ACHN (cell line): ENCODE measurements at regions not wholly inside any gene's neighbourhood (a gene's known extent, or its start where the extent isn't known, plus 50 kb on each side); places are given as distances from the start of the nearest gene placed in this dataset.

Source experiments
- DNase-seq: peaks from one replicate; pipeline ENCODE4 v3.0.0-alpha.2; 2015
- in situ Hi-C: cut with HindIII; loops from 2 replicates; pipeline ENCODE4 v1.10.0; 2017; ENCODE audit warnings: low sequenced_read_pairs, low pct_ligation_motif_present, low pct_unique_long_range_greater_than_20kb

DNA sequence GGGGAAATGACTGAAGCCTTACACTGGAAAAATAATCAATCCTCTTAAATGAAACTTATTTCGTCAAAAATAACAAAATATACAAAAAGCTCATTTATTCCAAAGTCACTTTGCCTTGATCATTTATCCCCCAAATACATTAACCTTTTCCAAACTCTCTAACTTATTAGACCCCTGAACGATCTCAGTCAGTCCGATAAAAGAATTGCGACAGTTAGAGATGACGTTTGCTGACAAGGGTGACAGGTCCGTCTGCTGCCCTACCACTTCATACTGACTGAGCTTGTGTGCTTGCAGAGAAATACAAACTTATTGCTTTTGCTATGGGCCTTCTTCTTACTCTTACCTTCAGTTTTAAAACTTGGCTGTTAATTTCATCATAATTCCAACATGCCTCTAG lies 169.7 kb downstream of the ZDHHC21 start:
- no peak for DNase-seq
- in situ Hi-C loops = no loop called here

DNA sequence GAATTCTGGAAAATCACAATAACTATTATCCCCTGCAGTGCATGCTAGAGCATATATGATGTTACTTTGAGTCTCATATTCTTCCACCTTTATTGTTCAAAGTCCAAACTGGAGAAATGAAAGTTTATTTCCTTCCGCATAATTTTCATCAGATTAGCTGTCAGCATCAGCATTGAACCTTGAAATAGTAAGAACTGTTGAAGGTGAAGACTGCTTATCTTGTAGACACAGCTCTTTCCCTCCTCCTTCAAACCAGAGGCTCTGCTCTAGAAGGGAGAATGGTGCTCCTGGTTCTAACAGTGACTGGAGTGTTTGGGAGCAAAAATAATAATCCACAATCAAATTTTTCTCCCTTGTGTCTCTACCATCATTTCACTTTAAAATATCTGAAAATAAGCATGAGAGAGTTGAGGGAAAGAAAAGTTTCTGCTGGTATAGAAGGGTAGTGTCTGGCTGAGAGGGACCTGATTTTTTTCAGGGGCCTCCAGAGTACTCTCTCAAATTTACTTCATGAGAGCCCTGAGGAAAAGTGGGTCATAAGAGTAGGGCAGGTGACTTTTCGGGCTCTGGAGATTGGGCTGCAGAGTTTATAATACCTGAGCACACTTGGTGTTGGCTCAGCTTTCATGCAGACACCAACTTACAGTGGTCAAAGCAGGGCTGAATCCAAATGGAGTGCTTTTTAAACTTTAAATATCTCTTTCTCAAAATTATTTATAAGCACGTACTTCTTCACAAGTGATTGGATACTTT lies 170.4 kb downstream of the ZDHHC21 start:
- DNase-seq = no peak
- in situ Hi-C loops = no loop called here

DNA sequence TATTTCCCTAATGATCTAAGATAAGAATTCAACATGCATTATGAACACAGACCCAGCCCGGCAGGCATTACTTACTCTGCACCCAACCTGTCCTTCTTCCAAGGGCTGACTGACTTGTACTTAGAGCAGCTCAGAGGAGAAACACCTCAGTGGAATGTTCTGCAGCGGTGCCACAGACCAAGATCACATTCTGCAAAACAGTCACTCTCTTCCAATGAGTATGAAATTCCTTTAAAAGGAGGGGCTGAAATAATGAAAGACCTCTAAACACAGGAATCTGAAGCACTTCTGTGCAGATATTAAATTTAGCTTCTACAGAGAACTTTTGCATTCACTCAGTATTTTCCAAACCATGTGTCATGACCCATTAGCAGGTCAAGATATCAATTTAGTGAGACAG lies 172.9 kb downstream of the ZDHHC21 start:
- DNase-seq = no peak
- in situ Hi-C loops = no loop called here

DNA sequence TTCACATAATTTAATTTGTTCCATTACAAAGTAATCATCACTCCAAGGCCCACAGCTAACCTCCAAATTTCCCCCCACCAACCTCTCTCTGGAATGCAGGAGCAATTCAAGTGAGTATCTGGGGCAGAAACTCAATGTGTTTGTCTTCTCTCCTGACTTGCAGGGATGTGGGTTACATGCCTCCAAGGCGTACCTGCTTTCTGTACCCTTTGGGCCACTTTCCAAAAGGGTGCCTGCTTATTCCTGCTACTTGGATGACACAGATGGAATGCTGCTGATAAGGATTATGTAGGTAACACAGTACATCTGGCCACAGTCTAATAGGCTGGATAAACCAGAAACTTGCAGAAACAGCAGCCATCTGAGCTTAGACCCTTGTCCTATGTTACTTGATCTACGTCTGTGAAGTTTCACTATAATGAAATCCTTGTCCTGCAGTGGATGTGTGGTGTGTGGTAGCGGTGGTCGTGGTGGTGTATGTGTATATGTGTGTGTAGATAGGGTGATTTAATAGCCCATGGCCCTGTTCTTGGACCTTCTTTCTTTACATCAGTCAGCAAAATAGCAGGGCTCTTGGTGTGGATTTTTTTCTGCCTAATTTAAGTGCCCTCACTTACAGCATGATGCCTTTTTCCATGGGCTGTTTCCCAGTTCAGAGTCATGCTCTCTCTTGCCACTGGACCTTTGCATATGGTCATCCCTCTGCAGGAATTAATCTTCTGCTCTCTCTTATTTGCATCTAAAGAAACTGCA lies 175.9 kb downstream of the ZDHHC21 start:
- no peak for DNase-seq

DNA sequence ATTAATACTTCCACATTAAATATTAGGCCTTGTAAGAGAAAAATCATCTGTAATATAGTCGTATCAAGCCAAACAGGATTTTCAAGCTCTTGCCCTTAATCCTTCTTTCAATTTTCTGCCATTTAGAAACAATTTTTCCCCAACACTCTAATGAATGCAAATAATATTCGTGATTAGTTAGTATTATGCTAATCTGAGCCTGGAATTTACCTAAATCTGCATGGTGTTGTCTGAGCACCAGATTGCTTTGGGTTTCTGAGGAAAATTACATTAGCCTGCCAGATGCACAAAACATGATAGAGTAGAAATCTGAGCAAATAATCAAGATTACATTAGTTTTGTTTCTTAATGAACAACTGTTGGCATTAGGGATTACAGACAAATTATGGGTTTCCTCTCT lies 176.6 kb downstream of the ZDHHC21 start:
- no peak for DNase-seq
- in situ Hi-C loops = no loop called here

More for the DNA sequence above, 175.9 kb downstream of the ZDHHC21 start:
- in situ Hi-C loops = no loop called here

DNA sequence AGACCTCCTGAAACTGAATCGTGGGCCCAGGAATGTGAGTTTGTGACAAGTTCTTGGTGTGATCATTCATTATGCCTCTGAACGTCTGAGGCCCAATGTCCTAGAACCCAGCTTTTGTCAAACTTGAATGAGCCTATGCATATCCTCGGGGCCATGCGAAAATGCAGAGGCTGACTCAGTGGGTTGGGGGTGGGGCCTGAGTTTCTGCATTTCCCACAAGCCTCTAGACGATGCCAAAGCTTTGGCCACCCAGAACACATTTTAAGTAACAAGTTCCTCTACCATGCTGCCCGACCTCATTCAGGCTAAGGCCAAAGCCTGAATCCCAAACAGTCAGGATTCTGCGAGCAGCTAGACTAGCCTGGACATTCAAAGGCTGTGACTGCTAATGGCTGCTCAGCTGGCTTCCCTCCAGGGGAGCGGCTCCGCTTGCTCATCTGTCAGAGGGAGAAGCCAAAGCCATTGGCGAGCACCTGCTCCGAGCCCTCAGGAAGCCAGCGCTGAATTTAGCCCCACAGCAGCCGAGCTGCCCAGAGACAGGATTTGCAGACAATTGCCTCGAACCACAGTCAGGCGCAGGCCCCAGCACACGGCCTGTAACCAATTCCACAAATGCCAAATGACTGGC lies 177.5 kb downstream of the ZDHHC21 start:
- in situ Hi-C loops = no loop called here
- DNase-seq = no peak

DNA sequence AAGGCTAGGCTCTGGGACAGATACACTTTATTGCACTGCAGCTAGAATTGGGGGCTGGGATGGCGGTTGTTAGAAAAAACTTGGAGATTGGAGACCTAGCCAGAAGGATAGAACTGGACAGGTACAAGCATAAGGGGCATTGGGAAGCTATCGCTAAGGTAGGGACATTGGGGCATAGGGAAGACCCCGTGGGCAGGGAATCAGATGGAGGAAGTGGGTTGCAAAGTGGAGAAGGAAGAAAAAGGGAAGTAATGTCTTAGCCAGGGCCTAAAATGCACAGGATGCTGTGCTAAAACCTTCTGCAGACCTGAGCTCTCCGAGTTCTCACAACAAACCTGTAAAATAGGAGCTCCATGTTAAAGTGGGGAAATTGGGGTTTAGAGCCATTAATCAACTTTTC lies 178.2 kb downstream of the ZDHHC21 start:
- DNase-seq = no peak
- in situ Hi-C loops = no loop called here

DNA sequence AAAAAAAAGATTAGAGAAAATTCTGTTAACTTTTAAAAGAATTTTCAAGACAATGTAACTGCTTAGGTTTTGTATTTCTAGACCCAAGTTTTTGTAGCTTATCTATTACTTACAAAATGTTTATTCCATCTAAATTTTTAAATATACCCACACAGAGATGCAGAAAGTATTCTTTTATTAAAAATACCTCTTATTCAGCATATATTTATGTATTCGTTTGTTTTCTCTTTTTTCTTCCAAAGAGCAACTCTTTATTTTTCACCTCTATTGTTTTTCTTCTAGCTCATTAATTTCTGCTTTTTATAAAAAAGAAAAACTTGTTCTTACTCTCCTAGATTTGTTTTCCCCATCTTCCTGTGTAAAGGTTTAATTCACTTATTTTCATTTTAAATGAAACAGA lies 180.3 kb downstream of the ZDHHC21 start:
- in situ Hi-C loops = no loop called here
- no peak for DNase-seq

DNA sequence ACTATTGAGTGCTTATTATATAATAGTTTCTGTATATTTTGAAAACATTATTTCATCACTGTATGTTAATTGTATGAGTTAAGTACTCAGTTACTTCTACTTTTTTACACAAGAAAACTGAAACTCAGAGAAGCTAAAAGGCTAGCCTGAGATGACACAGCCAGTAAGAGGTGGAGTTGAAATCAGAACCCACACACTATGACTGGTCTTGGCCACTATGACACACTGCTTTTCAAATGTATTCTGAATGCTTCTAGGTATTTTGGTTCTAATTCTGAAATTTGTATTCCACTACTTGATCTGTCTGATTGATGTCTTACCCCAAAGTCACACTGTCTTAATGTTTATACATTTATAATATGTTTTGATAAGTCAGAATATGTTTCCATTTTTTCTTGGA lies 181.8 kb downstream of the ZDHHC21 start:
- no peak for DNase-seq
- in situ Hi-C loops = no loop called here

DNA sequence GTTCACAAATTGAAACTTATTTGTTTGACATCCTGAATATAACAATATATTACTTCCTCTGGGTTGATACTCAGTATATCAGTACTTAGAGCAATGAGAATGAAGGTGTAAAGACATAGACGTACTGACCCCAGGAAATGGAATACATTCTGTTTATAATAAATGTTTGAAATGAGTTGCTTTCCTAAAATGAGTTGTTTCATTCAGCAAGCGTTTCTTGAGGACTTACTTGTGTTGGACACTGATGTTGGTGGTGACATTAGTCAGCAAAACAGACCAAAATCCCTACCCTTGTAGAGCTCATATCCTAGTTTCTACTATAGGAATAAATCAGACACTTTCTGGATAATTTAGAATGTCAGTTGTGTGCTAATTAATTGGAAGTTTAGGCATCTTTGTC lies 184.3 kb downstream of the ZDHHC21 start:
- DNase-seq = no peak
- in situ Hi-C loops = no loop called here

DNA sequence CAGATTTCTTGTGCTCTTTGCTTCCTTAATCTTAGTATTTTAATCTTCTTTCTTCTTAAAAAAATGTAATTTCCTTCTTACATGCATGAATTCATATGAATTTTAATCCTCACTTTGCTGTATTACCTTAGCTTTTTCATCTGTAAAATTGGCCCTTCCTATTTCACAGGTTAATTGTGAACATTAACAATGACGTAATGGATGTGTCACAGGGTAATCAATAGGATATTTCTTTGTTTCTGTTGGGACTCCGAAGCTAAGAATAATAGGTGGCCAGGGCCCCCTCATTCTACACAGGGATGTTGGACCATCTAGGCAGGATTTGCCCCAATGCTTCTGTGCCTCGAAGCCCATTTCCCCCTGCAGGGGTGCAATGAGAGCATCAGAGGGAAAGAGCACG lies 187.4 kb upstream of the NFIB start:
- in situ Hi-C loops = no loop called here
- no peak for DNase-seq

DNA sequence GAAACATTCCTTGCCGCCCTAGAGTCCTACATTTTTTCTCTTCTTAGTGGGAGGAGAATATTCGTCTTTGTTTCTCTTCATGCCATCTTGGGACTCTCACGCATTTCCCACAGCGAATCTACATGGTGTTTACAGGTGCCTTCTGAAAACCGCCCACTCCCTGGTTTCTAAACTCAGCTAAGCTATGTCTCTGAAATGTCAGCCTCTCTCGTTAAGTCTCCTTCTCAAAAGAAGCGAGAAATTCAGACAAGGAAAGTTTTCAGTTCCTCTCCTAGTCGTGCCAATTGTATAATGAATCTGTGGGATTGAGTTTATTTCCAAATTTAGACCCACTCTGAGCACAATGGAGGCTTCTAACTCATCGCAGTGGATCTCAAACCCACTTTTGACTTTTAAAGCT lies 186.8 kb upstream of the NFIB start:
- DNase-seq = no peak
- in situ Hi-C loops = no loop called here

DNA sequence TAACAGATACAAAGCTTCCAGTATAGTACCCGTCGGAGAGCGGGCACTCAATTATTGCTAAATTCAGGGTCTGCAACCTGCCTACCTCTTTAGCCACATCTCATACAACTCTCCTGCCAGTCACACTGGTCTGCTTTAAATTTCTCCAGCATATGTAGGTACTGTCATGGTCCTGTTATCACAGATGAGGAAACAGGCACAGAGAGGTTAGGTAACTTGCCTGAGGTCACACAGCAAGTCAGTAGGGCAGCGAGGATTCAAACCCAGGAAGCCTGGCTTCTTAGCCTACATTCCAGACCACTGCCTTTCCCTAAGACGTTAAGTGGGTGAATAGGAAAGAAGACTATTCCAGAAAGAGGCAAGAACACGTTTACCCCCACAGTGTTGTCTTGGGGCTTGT lies 186.0 kb upstream of the NFIB start:
- in situ Hi-C loops = no loop called here
- DNase-seq = no peak

DNA sequence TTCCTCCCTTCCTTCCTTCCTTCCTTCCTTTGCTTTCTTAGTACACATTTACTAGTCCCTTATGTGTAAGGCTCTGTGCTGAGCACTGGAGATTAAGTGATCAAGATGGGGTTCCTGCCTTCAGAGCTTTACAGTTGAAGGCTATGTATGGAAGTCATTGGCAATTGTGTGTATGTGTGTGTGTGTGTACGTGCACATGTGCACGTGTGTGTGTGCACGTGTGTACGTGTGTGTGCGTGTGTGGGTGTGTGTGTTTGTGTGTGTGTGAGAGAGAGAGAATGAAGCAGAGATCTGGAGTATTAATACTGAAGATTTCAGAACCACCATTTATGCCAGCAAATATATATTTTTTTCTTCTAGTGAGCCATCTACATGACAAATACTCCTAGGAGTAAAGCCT lies 184.9 kb upstream of the NFIB start:
- DNase-seq = no peak
- in situ Hi-C loops = no loop called here

DNA sequence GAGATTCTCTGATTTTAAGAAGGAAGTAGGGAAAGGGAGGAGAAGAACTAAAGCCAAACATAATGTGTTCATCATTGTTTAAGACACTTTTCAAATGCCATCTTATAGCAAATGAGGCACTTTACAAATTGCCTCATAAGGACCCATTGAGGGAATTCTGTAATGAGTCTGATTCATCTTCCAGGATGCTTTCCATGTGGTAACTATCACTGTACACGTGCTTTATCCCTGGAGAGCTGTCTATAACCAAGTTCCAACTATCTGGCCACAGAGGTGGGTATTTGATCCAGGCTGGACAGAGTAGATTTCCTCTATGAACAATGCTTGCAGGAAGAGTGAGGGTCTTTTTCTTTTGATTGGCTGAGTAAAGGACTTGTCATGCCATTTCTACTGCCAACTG lies 183.5 kb upstream of the NFIB start:
- in situ Hi-C loops = no loop called here
- DNase-seq = no peak

DNA sequence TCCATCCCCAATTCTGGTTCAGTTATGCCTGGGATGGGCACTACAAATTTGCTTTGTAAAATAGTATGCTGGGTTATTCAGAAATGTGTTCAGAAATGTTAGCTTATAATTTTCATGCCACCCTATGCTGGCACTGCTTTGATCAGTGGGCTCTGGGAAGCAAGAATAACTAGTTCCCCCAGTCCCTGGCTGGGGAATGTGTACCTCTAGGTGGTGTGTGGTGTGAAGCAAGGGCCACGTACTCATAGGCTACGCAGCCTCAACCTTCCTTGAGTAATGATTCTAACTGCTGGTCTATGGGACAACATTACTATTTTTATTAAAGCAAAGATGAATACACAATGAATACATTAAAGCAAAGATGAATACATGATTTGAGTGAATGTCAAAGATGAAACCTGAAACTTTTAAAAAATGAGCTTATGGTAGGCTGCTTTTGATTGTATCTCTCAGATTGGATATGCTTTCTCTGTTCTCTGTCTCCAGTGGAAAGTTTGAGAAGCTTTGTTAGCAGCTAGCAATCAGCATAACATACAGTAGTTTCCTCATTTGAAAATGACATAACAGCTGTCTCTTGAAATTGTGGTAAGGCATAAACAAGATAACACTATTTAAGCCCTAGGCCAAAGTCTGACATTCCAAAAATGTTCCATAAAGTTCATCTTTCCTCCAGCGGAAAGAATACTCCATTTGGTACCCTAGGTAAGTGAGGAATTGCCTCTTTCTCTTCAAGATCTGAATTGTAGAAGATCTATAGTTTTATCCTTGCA lies 174.7 kb upstream of the NFIB start:
- no peak for DNase-seq
- in situ Hi-C loops = no loop called here

DNA sequence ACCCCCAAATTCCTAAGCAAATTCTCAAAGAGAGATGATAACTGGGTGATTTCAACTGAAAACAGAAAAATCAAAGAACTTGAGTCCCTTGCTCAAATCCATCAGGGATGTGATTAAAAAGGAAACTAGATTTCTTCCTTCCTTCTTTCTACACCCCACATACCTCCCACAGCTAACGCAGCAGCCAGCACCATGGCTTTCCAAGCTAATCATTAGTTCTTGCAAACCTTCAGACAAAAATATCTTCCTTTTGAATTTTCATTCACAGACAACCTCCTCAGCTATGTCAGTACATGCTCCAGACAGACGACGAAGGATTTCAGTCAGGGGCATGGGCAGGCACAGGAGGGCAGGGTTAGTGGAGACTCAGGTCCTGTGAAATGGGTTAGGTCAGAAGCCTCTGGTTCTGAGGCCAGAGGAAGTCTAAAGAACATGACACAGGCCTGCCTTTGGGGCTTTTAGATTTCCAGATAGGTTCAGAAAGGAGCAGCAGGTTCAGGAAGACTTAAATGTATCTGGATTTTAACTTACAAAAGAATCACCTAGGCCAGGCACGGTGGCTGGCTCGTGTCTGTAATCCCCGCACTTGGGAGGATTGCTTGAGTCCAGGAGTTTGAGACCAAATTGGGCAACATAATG lies 173.7 kb upstream of the NFIB start:
- in situ Hi-C loops = no loop called here
- DNase-seq = no peak

DNA sequence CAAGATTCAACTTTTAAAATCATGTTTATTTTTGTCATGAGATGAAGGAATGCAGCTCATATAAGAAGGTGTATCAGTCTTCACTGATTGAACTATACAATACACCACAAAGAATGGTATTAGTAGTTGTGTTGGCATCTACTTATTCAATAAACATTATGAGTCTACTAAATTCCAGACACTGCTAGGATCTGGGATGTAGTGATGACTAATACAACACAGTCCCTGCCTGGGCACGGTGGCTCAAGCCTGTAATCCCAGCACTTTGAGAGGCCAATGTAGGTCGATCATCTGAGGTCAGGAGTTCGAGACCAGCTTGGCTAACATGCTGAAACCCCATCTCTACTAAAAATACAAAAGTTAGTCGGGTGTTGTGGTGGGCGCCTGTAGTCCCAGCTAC lies 171.4 kb upstream of the NFIB start:
- no peak for DNase-seq
- in situ Hi-C loops = no loop called here

DNA sequence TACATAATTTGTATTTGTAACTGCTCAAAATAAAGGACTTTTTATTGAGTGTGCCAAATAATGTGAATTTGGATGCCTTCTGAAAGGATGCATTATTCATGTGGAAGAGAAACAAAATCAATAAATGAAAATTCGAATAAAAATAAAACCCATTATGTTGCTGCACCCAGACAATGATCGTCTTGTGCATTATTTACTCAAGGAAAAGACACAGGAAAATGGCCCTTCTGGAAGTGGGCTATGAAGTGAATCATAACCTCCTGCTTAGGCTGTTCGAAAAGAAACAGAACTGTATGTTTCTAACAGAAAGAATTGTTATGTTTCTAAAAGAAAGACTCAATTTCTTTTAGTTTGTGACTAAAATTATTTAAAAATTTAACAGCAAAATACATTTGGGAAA lies 168.9 kb upstream of the NFIB start:
- no peak for DNase-seq

More for the DNA sequence above, 168.9 kb upstream of the NFIB start:
- in situ Hi-C loops = no loop called here
